ENCODE measurements at regions not wholly inside any gene's neighbourhood (a gene's known extent, or its start where the extent isn't known, plus 50 kb on each side); places are given as distances from the start of the nearest gene placed in this dataset.

- no peak for TF ChIP-seq CTCF (IDR thresholded peaks at IDR 0.05; ENCODE audit: insufficient read depth, low read length)
- TF ChIP-seq SPI1 (IDR thresholded peaks at IDR 0.05; ENCODE audit: borderline replicate concordance, low read depth): no peak
- TF ChIP-seq POLR2AphosphoS5 (IDR thresholded peaks at IDR 0.05; ENCODE audit: low read depth): no peak
- TF ChIP-seq GABPA (IDR thresholded peaks at IDR 0.05; ENCODE audit: low read depth): no peak
Measured at GRCh38 chr21:15626031-15626430, 103.8 kb upstream of the USP25 start.
